ENCODE measurements at regions not wholly inside any gene's neighbourhood (a gene's known extent, or its start where the extent isn't known, plus 50 kb on each side); places are given as distances from the start of the nearest gene placed in this dataset.

DNA sequence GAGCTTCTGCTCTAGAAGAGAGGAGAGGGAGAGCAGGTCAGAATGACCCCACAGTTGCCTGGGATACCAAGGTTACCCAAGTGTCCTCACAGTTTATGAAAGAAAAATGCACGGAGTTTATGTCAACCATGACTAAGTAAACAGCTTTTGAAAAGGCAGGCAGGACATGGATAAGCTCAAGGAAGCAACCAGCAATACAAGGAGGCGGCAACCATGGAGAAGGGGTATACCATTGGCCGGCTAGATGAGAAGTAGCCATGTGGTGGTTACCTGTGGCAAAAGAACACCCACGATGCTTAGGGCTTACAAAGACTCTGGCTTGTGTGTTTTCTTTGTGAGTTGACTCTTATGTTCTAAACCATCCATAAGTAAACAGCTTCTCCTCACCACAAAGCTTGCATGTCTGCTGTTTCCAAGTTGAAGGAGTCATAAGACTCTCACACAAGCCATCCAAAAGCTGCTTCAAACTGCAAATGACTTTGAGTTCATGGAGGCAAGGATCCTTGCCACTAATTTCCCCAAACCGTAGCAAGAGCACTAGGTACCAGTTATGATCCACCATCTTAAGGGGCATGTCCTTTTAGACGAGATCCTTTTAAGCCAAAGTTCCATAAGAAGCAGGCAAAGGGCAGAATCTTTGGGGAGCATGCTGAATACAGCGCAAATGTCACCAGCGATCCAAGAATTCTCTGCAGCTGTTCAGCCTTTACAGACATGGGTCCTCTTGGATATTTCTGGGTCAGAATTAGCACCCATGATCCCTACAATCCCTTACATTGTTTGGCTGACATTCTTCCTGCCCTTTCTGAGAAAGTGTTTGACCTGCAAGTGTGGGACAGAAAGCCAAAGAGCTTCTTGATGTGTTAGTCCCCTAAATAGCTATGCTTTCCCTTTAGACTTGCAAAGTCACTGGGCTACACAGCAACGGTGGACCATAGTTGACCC, 74.8 kb upstream of the IPO5 start:
- H3K36me3 ChIP-seq (ENCODE audit: control insufficient read depth, insufficient read depth, low read length) = no peaks in the 10 kb centered on the region
- DNase-seq (ENCODE audit: low read depth) (peak; percentile 34), FAIRE-seq (no peak)
- no peaks in the 10 kb centered on the region for H3K27me3 ChIP-seq (ENCODE audit: control insufficient read depth, insufficient read depth, low read length)
- no peak for TF ChIP-seq CTCF (IDR thresholded peaks at IDR 0.05; ENCODE audit: insufficient read depth, low read length, severe bottlenecking)
- no peak overlapping the region for H3K4me3 ChIP-seq (ENCODE audit: low read depth, low read length)

- Histone ChIP-seq H3K36me3 (ENCODE audit: control insufficient read depth, insufficient read depth, low read length) (no peaks in the 10 kb centered on the region), H3K4me3 (ENCODE audit: low read depth, low read length) (no peak overlapping the region), H3K27me3 (ENCODE audit: control insufficient read depth, insufficient read depth, low read length) (no peaks in the 10 kb centered on the region)
- no peak for FAIRE-seq
- TF ChIP-seq CTCF (IDR thresholded peaks at IDR 0.05; ENCODE audit: insufficient read depth, low read length, severe bottlenecking) = no peak
- DNase-seq (ENCODE audit: low read depth) = peak; percentile 72
Observed at GRCh38 chr13:97879646-97880310, 73.7 kb upstream of the IPO5 start.

GRCh38 chr13:97880311-97880675, 73.2 kb upstream of the IPO5 start:
- DNase-seq (ENCODE audit: low read depth) (no peak), FAIRE-seq (no peak)

DNA sequence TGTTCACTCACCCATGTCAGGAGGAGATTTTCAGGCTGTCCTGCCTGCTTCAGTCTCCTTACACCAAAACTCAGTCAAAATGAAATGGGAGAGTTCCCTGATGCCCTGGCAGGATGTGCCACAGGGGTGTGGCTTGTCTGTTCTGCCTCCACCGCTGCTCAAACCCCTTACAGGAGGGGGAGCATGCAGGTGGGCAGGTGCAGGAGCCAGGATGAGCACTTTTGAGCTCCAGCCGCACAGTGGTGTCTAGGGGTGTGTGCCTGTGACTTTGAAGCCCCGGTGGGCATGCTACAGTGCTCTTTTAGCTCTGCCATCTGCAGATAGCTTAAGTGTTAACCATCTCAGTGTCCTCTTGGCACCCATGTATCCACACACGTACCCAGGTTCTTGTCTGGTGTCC, 71.9 kb upstream of the IPO5 start:
- FAIRE-seq (no peak), DNase-seq (ENCODE audit: low read depth) (no peak)
- no peaks in the 10 kb centered on the region for H3K27me3 ChIP-seq (ENCODE audit: control insufficient read depth, insufficient read depth, low read length)
- H3K4me3 ChIP-seq (ENCODE audit: low read depth, low read length) = no peak overlapping the region
- no peak for TF ChIP-seq CTCF (IDR thresholded peaks at IDR 0.05; ENCODE audit: insufficient read depth, low read length, severe bottlenecking)
- H3K36me3 ChIP-seq (ENCODE audit: control insufficient read depth, insufficient read depth, low read length) = no peaks in the 10 kb centered on the region

More at GRCh38 chr13:97880311-97880675, 73.2 kb upstream of the IPO5 start:
- TF ChIP-seq CTCF (IDR thresholded peaks at IDR 0.05; ENCODE audit: insufficient read depth, low read length, severe bottlenecking) = no peak
- Histone ChIP-seq H3K4me3 (ENCODE audit: low read depth, low read length) (no peak overlapping the region), H3K27me3 (ENCODE audit: control insufficient read depth, insufficient read depth, low read length) (no peaks in the 10 kb centered on the region), H3K36me3 (ENCODE audit: control insufficient read depth, insufficient read depth, low read length) (no peaks in the 10 kb centered on the region)

DNA sequence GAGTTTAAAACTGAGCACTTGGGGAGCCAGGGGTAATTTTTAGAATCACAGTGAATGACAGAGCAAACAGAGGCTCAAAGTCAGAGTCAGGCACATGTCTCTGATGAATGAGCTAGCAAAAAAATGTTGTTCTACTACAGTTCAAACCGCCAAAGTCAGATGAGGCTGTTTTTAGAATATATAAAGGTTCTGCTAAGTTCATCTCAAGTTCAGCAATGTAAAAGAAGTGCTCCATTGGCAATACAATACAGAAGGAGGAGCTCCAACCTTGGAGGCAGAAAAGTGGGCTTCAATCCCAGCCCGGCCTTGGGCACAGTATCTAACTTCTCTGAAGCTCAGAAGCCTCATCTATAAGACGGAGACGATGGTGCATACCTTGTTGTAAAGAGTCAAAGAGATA, 70.1 kb upstream of the IPO5 start:
- H3K4me3 ChIP-seq (ENCODE audit: low read depth, low read length) = no peak overlapping the region
- FAIRE-seq (no peak), DNase-seq (ENCODE audit: low read depth) (no peak)
- H3K36me3 ChIP-seq (ENCODE audit: control insufficient read depth, insufficient read depth, low read length) = no peaks in the 10 kb centered on the region
- TF ChIP-seq CTCF (IDR thresholded peaks at IDR 0.05; ENCODE audit: insufficient read depth, low read length, severe bottlenecking) = no peak
- no peaks in the 10 kb centered on the region for H3K27me3 ChIP-seq (ENCODE audit: control insufficient read depth, insufficient read depth, low read length)

All from bronchial epithelial cell (primary cell).